Astrocyte of the cerebellum (primary cell): ENCODE measurements at regions not wholly inside any gene's neighbourhood (a gene's known extent, or its start where the extent isn't known, plus 50 kb on each side); places are given as distances from the start of the nearest gene placed in this dataset.
"Not testable (repeated sequence)": the region's sequence is repeated elsewhere in the genome, so short reads cannot be mapped to it uniquely, and the experiment has no call there.

Experiments used
- DNase-seq: peaks from one replicate; pipeline ENCODE4 v3.0.0-alpha.2; 2011; ENCODE audit warnings: low read depth
- H3K4me3 ChIP-seq: 2 replicates; pipeline ENCODE4 v1.5.1; 2011; ENCODE audit warnings: mild to moderate bottlenecking, low read depth, low read length, moderate library complexity
- CTCF ChIP-seq: IDR thresholded peaks from 2 replicates; pipeline ENCODE4 v1.5.1; 2012; ENCODE audit warnings: low read length, low read depth, moderate library complexity, mild to moderate bottlenecking; ENCODE audit errors: missing control alignments
- in situ Hi-C: cut with HindIII; loops from 2 replicates; pipeline ENCODE4 v1.10.0; 2017; ENCODE audit warnings: low sequenced_read_pairs

- in situ Hi-C loops = loop anchor here (25.0 kb wide), 1 partner anchor 89 kb away; no protein-coding TSS in a partner anchor
Observed at GRCh38 chr5:36423578-36424307, 122.0 kb upstream of the RANBP3L start.

GRCh38 chr5:36426070-36426469 is 124.4 kb upstream of the RANBP3L start:
- DNase-seq, in situ Hi-C loops, H3K4me3 ChIP-seq: not testable (repeated sequence)

More at GRCh38 chr5:36423578-36424307, 122.0 kb upstream of the RANBP3L start:
- no peak overlapping the region for H3K4me3 ChIP-seq
- no peak for DNase-seq
- no peak for TF ChIP-seq CTCF

GRCh38 chr5:36435516-36435915 is 133.8 kb upstream of the RANBP3L start:
- no peak for TF ChIP-seq CTCF
- H3K4me3 ChIP-seq = no peak overlapping the region
- in situ Hi-C loops = no loop called here
- DNase-seq = no peak

DNA sequence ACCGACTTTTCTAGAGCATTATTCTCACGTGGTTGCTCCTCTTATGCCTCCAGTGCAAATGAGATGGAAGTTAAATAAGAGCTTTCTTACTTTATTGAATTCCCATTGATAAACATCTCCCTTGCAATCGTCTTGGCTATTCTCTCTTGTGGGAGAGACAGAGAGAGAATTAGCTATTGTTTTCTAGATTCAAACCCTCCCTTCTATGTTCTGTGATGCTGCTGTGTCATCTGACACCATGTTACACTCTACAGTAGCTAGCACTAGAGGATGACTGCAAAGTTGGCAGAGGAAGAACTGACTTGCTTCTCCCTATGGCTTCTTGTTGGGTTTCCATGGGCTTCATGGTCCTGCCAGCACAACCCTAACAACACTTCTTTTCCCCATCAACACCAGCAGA is 134.6 kb upstream of the RANBP3L start:
- no peak for TF ChIP-seq CTCF
- no peak for DNase-seq
- in situ Hi-C loops = no loop called here
- H3K4me3 ChIP-seq = no peak overlapping the region

- no peak for TF ChIP-seq CTCF
- H3K4me3 ChIP-seq = no peak overlapping the region
- no peak for DNase-seq
- in situ Hi-C loops = no loop called here
Observed at GRCh38 chr5:36438765-36439561, 137.3 kb upstream of the RANBP3L start.

DNA sequence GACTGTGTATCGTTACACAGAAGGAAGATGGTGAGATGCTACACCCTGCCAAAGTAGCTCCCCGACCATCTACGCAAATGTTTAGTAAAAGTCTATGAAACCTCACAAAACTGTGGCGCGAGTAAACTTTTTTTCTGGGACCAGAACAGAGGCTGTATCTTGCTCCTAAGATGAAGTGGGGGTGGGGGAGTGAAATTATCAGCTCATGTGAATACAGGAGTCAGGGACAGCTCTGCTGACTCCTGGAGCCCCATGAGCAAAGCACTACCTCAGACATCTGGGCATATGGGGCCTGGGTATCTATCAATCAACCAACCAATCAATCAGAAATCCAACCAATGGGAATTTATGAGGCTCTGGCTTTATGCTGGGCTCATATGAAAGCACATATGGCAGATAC is 138.6 kb upstream of the RANBP3L start:
- DNase-seq = no peak
- TF ChIP-seq CTCF = no peak
- H3K4me3 ChIP-seq = no peak overlapping the region
- in situ Hi-C loops = no loop called here

- in situ Hi-C loops = no loop called here
- H3K4me3 ChIP-seq = no peak overlapping the region
- no peak for TF ChIP-seq CTCF
Observed at GRCh38 chr5:36441280-36441679, 139.6 kb upstream of the RANBP3L start.

More at GRCh38 chr5:36441280-36441679, 139.6 kb upstream of the RANBP3L start:
- DNase-seq = no peak
